Fibroblast of lung (primary cell): ENCODE measurements at regions not wholly inside any gene's neighbourhood (a gene's known extent, or its start where the extent isn't known, plus 50 kb on each side); places are given as distances from the start of the nearest gene placed in this dataset.

Experiments used
- EZH2 ChIP-seq: IDR thresholded peaks from 2 replicates; pipeline ENCODE4 v1.5.1; 2012; ENCODE audit warnings: low read length, control low read depth, mild to moderate bottlenecking; ENCODE audit errors: missing control alignments
- TF ChIP-seq, protein P1 (sequence below), 2 donors: IDR thresholded peaks in 1 of 2; conservative IDR thresholded peaks in 1 of 2; 1 replicate in 1 of 2; 2 replicates in 1 of 2; pipeline ENCODE4 v1.5.1; 2011 to 2012; ENCODE audit warnings: low read length in 2 of 2, control low read depth in 1 of 2, inconsistent platforms in 1 of 2, low read depth in 1 of 2, mild to moderate bottlenecking in 1 of 2

DNA sequence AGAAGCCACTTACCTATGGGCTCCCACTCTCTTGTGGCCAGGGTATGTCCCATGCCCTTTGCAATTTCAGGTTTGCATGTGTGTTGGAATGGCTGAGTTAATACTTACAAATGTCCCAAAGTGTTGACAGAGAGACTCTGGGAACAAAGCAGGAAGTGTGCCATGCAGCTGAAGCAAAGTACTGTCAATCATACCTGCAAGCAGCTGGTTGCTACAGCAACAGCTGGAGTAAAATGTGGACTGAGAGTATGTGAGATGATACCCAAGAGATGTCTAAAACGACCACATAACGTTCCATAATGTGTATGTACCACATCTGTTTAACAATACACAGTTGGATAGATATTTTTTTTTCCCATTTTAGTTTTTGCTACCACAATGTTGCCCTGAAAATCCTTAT lies 82.8 kb upstream of the CAMK2D start:
- TF ChIP-seq, protein P1, sequence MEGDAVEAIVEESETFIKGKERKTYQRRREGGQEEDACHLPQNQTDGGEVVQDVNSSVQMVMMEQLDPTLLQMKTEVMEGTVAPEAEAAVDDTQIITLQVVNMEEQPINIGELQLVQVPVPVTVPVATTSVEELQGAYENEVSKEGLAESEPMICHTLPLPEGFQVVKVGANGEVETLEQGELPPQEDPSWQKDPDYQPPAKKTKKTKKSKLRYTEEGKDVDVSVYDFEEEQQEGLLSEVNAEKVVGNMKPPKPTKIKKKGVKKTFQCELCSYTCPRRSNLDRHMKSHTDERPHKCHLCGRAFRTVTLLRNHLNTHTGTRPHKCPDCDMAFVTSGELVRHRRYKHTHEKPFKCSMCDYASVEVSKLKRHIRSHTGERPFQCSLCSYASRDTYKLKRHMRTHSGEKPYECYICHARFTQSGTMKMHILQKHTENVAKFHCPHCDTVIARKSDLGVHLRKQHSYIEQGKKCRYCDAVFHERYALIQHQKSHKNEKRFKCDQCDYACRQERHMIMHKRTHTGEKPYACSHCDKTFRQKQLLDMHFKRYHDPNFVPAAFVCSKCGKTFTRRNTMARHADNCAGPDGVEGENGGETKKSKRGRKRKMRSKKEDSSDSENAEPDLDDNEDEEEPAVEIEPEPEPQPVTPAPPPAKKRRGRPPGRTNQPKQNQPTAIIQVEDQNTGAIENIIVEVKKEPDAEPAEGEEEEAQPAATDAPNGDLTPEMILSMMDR (conservative IDR thresholded peaks at IDR 0.05 in 1 of 2, IDR thresholded peaks at IDR 0.05 in 1 of 2; ENCODE audit: low read depth in 1 of 2, low read length in 2 of 2), result no peak
- no peak for TF ChIP-seq EZH2
